WERI-Rb-1 (cell line): ENCODE measurements at regions not wholly inside any gene's neighbourhood (a gene's known extent, or its start where the extent isn't known, plus 50 kb on each side); places are given as distances from the start of the nearest gene placed in this dataset.

ENCODE experiments used
- DNase-seq: peaks from one replicate; pipeline ENCODE4 v3.0.0-alpha.2; 2020
- H3K27ac ChIP-seq: fragments of 250-450 bp; sonication (Bioruptor Pico); 2 replicates; pipeline ENCODE4 v1.5.1; 2020; ENCODE audit warnings: mild to moderate bottlenecking, moderate library complexity
- H3K27me3 ChIP-seq: fragments of 250-450 bp; sonication (Bioruptor Pico); 2 replicates; pipeline ENCODE4 v1.5.1; 2021; ENCODE audit warnings: mild to moderate bottlenecking, low read depth, moderate library complexity; ENCODE audit not compliant: insufficient read depth, severe bottlenecking
- H3K36me3 ChIP-seq: fragments of 250-450 bp; sonication (Bioruptor Pico); 2 replicates; pipeline ENCODE4 v1.5.1; 2020; ENCODE audit warnings: mild to moderate bottlenecking, moderate library complexity
- H3K4me3 ChIP-seq: 2 replicates; pipeline ENCODE4 v1.5.1; 2011; ENCODE audit warnings: low read depth, mild to moderate bottlenecking, control low read depth, low read length
- H3K9me3 ChIP-seq: fragments of 250-450 bp; sonication (Bioruptor Pico); 2 replicates; pipeline ENCODE4 v1.5.1; 2021; ENCODE audit warnings: mild to moderate bottlenecking, moderate library complexity; ENCODE audit not compliant: severe bottlenecking
- CTCF ChIP-seq: IDR thresholded peaks from 2 replicates; pipeline ENCODE4 v1.5.1; 2011; ENCODE audit warnings: low read depth, mild to moderate bottlenecking, control low read depth, inconsistent platforms, low read length

GRCh38 chr17:65360961-65361552 is 200.4 kb downstream of the AXIN2 start:
- Histone ChIP-seq H3K27ac (no peak overlapping the region), H3K27me3 (peaks cover 98% of the 10 kb centered on the region), H3K4me3 (no peak overlapping the region), H3K9me3 (peaks cover 3% of the 10 kb centered on the region), H3K36me3 (no peaks in the 10 kb centered on the region)
- no peak for TF ChIP-seq CTCF
- DNase-seq = no peak

DNA sequence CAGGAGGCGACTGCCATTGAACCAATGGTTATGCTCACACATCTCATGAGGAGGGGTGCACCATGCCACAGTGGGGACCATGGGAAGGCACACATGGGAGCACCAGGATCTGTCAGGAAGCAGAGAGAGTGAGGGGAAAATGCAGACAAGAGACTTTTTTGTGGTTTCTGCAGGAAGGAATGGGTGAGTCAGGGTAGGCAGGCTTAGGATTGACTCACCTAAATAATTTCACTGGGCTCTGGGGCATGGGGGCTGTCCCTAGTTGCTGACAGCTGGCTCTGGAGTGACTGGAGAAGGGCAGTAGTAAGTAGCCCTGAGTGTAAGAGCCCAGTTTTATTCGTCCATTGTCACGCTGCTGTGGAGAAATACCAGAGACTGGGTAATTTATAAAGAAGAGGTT is 202.4 kb downstream of the AXIN2 start:
- Histone ChIP-seq H3K36me3 (no peaks in the 10 kb centered on the region), H3K27ac (no peak overlapping the region), H3K4me3 (no peak overlapping the region), H3K9me3 (no peaks in the 10 kb centered on the region), H3K27me3 (peaks cover 87% of the 10 kb centered on the region)
- no peak for DNase-seq
- TF ChIP-seq CTCF = no peak

GRCh38 chr17:65356536-65356935 is 204.9 kb downstream of the AXIN2 start:
- Histone ChIP-seq H3K27ac (no peak overlapping the region), H3K27me3 (peaks cover 70% of the 10 kb centered on the region), H3K4me3 (no peak overlapping the region), H3K36me3 (no peaks in the 10 kb centered on the region), H3K9me3 (no peaks in the 10 kb centered on the region)
- no peak for TF ChIP-seq CTCF
- DNase-seq = no peak

- H3K4me3 ChIP-seq = no peak overlapping the region
- H3K27me3 ChIP-seq = peaks cover 62% of the 10 kb centered on the region
- H3K27ac ChIP-seq = no peak overlapping the region
- H3K36me3 ChIP-seq = no peaks in the 10 kb centered on the region
- DNase-seq = no peak
- no peaks in the 10 kb centered on the region for H3K9me3 ChIP-seq
- no peak for TF ChIP-seq CTCF
Observed at GRCh38 chr17:65355246-65355645, 206.2 kb downstream of the AXIN2 start.

- TF ChIP-seq CTCF = no peak
- H3K27ac ChIP-seq = no peak overlapping the region
Observed at GRCh38 chr17:65349916-65350315, 211.5 kb downstream of the AXIN2 start.

DNA sequence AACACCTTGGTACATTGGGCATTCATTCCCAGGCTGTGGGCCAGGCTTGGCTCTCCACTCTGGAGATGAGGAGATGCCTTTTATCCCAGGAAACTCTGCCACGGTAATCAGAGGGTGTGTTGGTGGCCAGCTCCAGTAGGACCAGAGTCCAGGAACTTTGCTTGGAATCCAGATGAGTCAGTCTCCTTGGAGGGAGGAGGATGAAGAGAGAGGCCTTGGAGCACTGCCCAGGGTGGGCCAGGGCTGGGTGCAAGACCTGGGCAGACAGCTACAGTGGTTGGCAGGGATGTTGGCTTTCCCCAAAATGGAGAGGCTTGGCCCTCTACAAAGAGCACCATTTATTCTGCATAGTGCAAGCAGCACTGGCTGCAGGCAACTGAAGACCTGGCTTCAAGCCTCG is 209.0 kb downstream of the RGS9 start:
- Histone ChIP-seq H3K9me3 (peaks cover 5% of the 10 kb centered on the region), H3K4me3 (no peak overlapping the region), H3K27me3 (peaks cover 37% of the 10 kb centered on the region), H3K36me3 (no peaks in the 10 kb centered on the region), H3K27ac (no peak overlapping the region)
- no peak for DNase-seq
- no peak for TF ChIP-seq CTCF

More at GRCh38 chr17:65349916-65350315, 211.5 kb downstream of the AXIN2 start:
- Histone ChIP-seq H3K9me3 (peaks cover 3% of the 10 kb centered on the region), H3K4me3 (no peak overlapping the region), H3K36me3 (no peaks in the 10 kb centered on the region), H3K27me3 (peaks cover 45% of the 10 kb centered on the region)
- no peak for DNase-seq
